HG02840 (cell line): ENCODE measurements at regions not wholly inside any gene's neighbourhood (a gene's known extent, or its start where the extent isn't known, plus 50 kb on each side); places are given as distances from the start of the nearest gene placed in this dataset.

Experiments used
- ATAC-seq: cut with Tn5 transposase; IDR thresholded peaks from one replicate; pipeline ENCODE4 v1.9.1; 2021; ENCODE audit warnings: mild to moderate bottlenecking, moderate library complexity, moderate number of reproducible peaks; ENCODE audit not compliant: unreplicated experiment, low FRiP score

DNA sequence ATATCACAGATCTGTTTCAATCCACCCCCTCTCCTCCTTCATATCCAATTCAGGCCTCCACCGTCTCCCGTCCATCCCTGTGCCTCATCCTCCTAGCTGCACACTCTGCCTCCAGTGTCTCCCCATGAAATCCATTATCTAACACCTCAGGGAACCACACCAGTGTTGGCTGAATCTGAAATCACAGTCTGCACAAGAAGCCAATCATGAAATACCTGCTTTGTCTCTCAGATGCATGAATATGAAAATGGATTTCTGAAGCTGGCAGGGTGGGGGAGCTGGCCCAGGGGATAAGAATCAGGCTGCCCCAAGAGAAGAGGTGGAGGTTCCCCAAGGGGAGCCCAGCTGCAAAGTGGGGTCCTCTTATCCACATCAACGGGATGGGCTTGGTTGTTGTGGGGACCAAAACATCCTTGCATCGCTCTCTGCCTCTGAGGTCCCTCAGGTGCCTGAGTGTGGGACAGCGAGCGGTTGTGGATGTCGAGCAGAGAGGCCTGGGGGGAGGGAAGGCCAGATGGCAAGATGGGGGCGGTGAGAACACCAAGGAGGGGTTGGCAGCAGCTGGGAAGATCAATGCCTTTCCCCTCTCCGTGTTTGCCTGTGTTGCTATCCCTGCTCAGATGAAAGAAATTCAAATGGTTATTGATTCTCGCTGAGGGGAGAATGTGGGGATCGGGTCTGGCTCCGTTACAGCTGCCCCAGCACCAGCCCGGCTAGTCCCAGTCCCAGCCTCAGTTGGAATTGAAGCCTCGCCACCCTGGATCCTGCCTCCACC is 237.3 kb upstream of the POU3F1 start:
- no peak for ATAC-seq

GRCh38 chr1:38279148-38279547 is 232.6 kb upstream of the POU3F1 start:
- ATAC-seq: no peak

GRCh38 chr1:38277646-38278045 is 231.1 kb upstream of the POU3F1 start:
- ATAC-seq: no peak

GRCh38 chr1:38275960-38276359 is 229.4 kb upstream of the POU3F1 start:
- ATAC-seq: no peak

DNA sequence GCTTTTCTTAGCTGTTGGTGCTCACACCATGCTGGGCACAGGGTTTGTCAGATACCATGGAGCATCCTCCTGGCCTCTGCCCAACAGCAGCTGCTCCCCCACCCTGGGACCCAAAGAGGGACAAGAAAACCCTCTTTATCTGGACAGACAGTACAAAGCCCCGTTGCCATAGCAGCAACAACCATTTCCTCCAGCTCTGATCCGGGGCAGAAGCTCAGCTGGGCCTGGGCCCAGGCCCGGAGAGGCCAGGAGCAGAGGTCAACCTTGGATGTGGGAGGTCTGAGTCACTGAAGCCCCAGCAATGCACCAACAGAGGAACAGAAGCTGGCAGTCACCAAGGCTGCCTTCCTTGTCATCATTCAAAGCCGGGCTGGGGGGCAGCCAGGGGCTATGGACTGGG is 228.4 kb upstream of the POU3F1 start:
- no peak for ATAC-seq

DNA sequence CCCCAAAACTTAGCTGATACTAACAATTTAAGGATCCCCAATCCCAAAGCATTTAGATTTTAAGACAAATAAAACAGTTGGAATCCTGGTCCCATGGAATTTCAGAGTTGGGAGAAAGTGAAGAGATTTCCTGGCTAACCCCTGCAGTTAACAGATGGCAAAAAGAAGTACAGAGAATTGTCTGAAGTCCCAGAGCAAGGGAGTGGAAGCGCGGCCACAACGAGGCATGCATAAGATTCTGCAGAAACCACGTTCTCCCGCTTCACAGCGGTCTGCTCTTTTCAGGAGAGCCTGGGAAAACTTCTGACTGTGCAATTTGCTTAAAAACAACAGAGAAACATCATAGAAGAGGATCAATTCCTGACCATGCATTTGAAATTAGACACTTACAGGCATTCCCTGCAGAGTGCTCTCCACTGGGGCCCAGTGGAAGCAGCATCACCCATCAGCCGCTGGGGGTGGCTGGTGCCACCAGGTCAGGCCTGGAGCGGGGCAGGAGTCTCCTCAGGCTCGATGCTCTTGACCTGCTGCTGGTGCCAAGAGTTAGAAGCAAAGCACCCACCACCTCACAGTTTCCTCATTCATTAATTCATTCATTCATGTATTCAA is 226.7 kb upstream of the POU3F1 start:
- ATAC-seq: no peak

- no peak for ATAC-seq
Observed at GRCh38 chr1:38272515-38272914, 225.9 kb upstream of the POU3F1 start.

DNA sequence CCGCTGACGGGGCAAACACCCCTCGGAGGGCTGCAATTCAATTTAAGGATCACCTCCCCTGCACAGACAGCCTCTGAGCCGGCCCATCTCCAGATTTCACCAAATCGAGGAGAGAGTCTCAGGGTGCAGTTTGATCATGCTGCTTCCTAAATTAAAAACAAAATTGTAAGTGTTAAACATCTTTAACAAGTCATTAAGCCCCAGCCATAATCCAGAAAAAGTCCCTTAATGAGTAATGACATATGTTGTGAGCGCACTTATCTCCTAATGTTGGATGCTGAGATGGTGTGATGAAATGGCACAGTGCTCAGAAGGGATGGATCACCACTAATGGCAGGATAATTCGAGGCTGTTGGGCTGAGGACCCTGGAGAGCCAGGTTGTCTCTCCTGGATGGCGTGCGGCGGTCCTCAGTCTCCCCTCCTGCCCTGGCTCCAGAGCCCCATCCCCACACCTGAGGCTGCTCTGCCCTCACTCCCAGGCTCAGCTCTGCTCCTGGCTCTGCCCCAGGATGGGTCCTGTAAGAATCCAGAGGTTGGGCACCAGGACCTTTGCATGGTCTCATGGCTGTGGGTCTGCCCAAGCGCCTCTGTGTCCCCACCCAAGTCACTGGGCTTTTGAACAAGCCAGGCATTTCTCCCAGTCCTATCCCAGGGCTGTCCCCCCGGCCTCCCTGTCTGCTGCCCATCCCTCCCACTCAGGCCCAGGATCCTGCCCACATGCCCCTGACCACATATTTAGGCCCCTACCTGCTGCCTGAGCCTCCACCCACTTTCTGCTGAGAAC is 224.4 kb upstream of the POU3F1 start:
- ATAC-seq: no peak

- ATAC-seq: no peak
Observed at GRCh38 chr1:38269923-38270848, 223.6 kb upstream of the POU3F1 start.

GRCh38 chr1:38268226-38268625 is 221.6 kb upstream of the POU3F1 start:
- ATAC-seq: no peak

- no peak for ATAC-seq
Observed at GRCh38 chr1:38267037-38268036, 220.7 kb upstream of the POU3F1 start.

DNA sequence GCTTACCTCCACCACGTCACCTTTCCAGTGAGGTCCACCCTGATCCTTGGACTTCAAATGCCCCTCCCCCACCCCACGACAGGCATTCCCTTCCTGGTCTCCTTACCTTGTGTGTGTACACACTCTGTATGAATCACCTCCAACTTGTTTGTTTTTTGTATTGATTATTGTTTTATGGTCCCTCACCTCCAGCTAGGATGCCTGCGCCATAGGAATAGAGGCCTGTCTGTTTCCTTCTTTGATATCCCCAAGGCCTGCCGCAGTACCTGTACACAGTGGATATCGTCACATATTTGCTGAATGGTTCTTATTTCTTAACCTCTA is 219.6 kb upstream of the POU3F1 start:
- no peak for ATAC-seq

DNA sequence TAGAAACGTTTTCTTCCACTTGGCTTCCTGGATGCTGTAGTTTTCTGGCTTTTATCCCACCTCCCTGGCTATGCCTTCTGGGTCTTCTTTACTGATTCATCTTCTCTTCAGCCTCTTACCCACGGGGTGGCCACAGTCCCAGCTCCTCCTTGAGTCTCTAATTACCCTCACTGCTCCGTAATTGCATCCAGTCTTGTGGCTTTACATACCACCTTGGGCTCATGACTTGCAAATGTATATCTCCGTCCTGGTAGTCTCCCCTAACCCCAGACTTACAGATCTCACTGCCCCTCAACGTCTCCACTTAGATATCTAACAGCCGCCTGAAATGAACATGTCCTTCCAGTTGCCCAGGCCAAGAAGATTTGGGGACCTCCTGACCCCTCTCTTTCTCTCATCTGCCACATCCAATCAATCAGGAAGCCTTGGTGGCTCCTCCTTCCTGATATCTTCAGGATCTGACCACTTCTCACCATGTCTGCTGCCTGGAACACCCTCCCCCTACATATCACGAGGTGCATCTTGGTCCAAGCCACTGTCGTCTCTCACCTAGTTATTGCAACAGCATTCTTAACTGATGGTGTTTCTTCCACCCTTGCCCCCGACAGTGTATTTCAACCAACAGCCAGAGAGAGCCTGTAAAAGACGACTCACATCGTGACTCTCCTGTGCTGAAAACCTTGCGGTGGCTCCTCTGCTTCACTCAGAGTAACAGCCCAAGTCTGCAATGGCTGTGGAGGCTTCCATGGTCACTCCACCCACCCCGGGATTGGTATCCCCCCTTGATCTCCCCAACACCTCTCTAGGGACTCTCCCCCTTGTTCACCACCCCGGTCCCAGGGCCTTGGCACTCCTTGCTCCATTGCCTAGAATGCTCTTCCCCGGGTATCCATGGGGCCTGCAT is 219.0 kb upstream of the POU3F1 start:
- no peak for ATAC-seq

- no peak for ATAC-seq
Observed at GRCh38 chr1:38263438-38263837, 216.8 kb upstream of the POU3F1 start.

GRCh38 chr1:38261574-38261973 is 215.0 kb upstream of the POU3F1 start:
- ATAC-seq: no peak

GRCh38 chr1:38258085-38258627 is 211.6 kb upstream of the POU3F1 start:
- no peak for ATAC-seq

GRCh38 chr1:38257374-38257773 is 210.8 kb upstream of the POU3F1 start:
- no peak for ATAC-seq

DNA sequence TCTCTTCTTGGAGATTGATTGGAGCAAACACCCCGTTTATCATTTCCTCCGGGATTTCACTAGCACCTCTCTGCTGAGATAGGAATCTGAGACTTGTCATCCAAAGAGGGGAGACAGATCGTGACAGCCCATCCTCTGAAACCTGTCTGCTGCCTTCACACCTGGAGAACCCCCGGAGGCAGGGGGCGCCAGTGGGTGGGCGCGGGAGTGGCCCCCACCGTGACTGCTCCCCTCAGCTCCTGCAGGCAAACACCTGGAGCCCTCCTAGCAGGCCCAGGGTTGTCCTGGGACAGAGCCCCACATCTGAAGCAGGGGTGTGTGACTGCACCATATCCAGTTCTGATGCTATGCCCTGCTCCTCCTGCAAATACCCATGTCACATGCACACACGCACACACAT is 209.5 kb upstream of the POU3F1 start:
- no peak for ATAC-seq
